HepG2 (cell line): ENCODE measurements at regions not wholly inside any gene's neighbourhood (a gene's known extent, or its start where the extent isn't known, plus 50 kb on each side); places are given as distances from the start of the nearest gene placed in this dataset.

Experiments used
- ELF3 ChIP-seq: IDR thresholded peaks from 2 replicates; pipeline ENCODE4 v1.6.1; 2016; ENCODE audit warnings: missing genetic modification reagents, missing compliant biosample characterization
- GATAD2A ChIP-seq: IDR thresholded peaks from 2 replicates; pipeline ENCODE4 v1.6.1; 2016
- IKZF1 ChIP-seq: fragments of 450-650 bp; IDR thresholded peaks from 2 replicates; pipeline ENCODE4 v1.7.1; 2016
- KDM5B ChIP-seq: sonication (generic); formaldehyde crosslinking; IDR thresholded peaks from 2 replicates; pipeline ENCODE4 v1.4.0; 2020; ENCODE audit warnings: missing genetic modification reagents, mild to moderate bottlenecking, borderline replicate concordance
- NRL ChIP-seq: sonication (generic); formaldehyde crosslinking; IDR thresholded peaks from 2 replicates; pipeline ENCODE4 v1.5.0; 2020; ENCODE audit warnings: missing genetic modification reagents, mild to moderate bottlenecking, moderate library complexity, borderline replicate concordance
- PRMT3 ChIP-seq: sonication (generic); formaldehyde crosslinking; IDR thresholded peaks from 2 replicates; pipeline ENCODE4 v1.8.1; 2022; ENCODE audit warnings: low read depth, mild to moderate bottlenecking, moderate library complexity, missing genetic modification reagents, borderline replicate concordance
- RBM22 ChIP-seq: fragments of 200-400 bp; formaldehyde crosslinking; optimal IDR thresholded peaks from 2 replicates; pipeline ENCODE3; 2017; ENCODE audit warnings: mild to moderate bottlenecking, low read length, moderate library complexity
- SETDB1 ChIP-seq: sonication (generic); formaldehyde crosslinking; IDR thresholded peaks from 2 replicates; pipeline ENCODE4 v1.5.1; 2020; ENCODE audit warnings: missing genetic modification reagents, mild to moderate bottlenecking, borderline replicate concordance
- SP140L ChIP-seq: sonication (generic); formaldehyde crosslinking; IDR thresholded peaks from 2 replicates; pipeline ENCODE4 v1.4.0; 2020; ENCODE audit warnings: missing genetic modification reagents, borderline replicate concordance
- SUZ12 ChIP-seq: fragments of 150-350 bp; IDR thresholded peaks from 2 replicates; pipeline ENCODE4 v1.6.1; 2014; ENCODE audit warnings: low read depth, low read length
- TAF1 ChIP-seq: sonication (generic); formaldehyde crosslinking; IDR thresholded peaks from 2 replicates; pipeline ENCODE4 v1.4.0; 2020; ENCODE audit warnings: missing genetic modification reagents
- TARDBP ChIP-seq: sonication (generic); formaldehyde crosslinking; IDR thresholded peaks from 2 replicates; pipeline ENCODE4 v1.8.0; 2022; ENCODE audit warnings: mild to moderate bottlenecking, missing genetic modification reagents
- ZFY ChIP-seq: sonication (generic); formaldehyde crosslinking; IDR thresholded peaks from 2 replicates; pipeline ENCODE4 v1.4.0; 2020; ENCODE audit warnings: missing genetic modification reagents
- ZIK1 ChIP-seq: sonication (generic); formaldehyde crosslinking; IDR thresholded peaks from 2 replicates; pipeline ENCODE4 v1.5.0; 2020; ENCODE audit warnings: mild to moderate bottlenecking, low read depth, missing genetic modification reagents, borderline replicate concordance
- ZNF20 ChIP-seq: sonication (generic); formaldehyde crosslinking; IDR thresholded peaks from 2 replicates; pipeline ENCODE4 v1.4.0; 2020; ENCODE audit warnings: mild to moderate bottlenecking, moderate library complexity, missing genetic modification reagents
- ZNF605 ChIP-seq: sonication (generic); formaldehyde crosslinking; IDR thresholded peaks from 2 replicates; pipeline ENCODE4 v1.8.0; 2022; ENCODE audit warnings: mild to moderate bottlenecking, missing genetic modification reagents
- ZNF773 ChIP-seq: sonication (generic); formaldehyde crosslinking; IDR thresholded peaks from 2 replicates; pipeline ENCODE4 v1.4.0; 2020; ENCODE audit warnings: missing genetic modification reagents, borderline replicate concordance
- TF ChIP-seq, protein P1 (sequence below): sonication (generic); formaldehyde crosslinking; IDR thresholded peaks from 2 replicates; pipeline ENCODE4 v1.5.1; 2020; ENCODE audit warnings: mild to moderate bottlenecking, missing genetic modification reagents, borderline replicate concordance
- TF ChIP-seq, protein P2 (sequence below): sonication (generic); formaldehyde crosslinking; IDR thresholded peaks from 2 replicates; pipeline ENCODE4 v1.4.0; 2020; ENCODE audit warnings: missing genetic modification reagents
- TF ChIP-seq, protein P3 (sequence below): sonication (generic); formaldehyde crosslinking; IDR thresholded peaks from 2 replicates; pipeline ENCODE4 v1.4.0; 2020; ENCODE audit warnings: low read depth, mild to moderate bottlenecking, missing genetic modification reagents
- TF ChIP-seq, protein P4 (sequence below): sonication (generic); formaldehyde crosslinking; IDR thresholded peaks from 2 replicates; pipeline ENCODE4 v1.8.0; 2022; ENCODE audit warnings: missing genetic modification reagents, mild to moderate bottlenecking, borderline replicate concordance
- TF ChIP-seq, protein P5 (sequence below): sonication (generic); formaldehyde crosslinking; IDR thresholded peaks from 2 replicates; pipeline ENCODE4 v1.5.0; 2020; ENCODE audit warnings: mild to moderate bottlenecking, missing genetic modification reagents
- TF ChIP-seq, protein P6 (sequence below): sonication (generic); formaldehyde crosslinking; IDR thresholded peaks from 2 replicates; pipeline ENCODE4 v1.8.1; 2023; ENCODE audit warnings: mild to moderate bottlenecking, inconsistent platforms, moderate library complexity, missing genetic modification reagents, borderline replicate concordance

DNA sequence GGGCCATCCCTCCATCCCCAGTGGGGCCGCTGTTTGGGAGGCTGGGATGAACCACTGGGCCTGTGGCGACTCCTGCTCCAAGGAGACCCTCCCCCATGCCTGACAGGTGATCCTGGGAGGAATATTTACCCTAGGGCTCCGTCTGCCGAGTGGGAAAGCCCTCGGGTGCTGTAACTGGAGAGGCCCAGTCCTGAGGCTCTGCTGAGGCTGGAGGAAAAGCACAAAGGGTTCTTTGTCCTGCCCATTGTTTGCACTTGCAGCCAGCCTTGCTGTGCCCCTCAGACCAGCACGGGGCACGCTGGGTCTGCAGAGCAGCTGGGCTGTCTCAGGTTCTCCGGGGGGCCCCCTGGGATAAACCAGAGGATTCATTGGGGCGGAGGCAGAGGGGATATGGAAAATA, 321.1 kb downstream of the MN1 start (continued):
- TF ChIP-seq ZNF773 (no peak), ZNF20 (CRISPR knock-in tag) (no peak), IKZF1 (no peak), RBM22 (no peak), SETDB1 (CRISPR knock-in tag) (no peak), ELF3 (CRISPR knock-in tag) (no peak), KDM5B (CRISPR knock-in tag) (no peak), TARDBP (no peak), SP140L (CRISPR knock-in tag) (no peak), ZIK1 (CRISPR knock-in tag) (no peak), NRL (CRISPR knock-in tag) (no peak), ZNF605 (no peak), TAF1 (no peak), SUZ12 (no peak), PRMT3 (CRISPR knock-in tag) (no peak), ZFY (CRISPR knock-in tag) (no peak), GATAD2A (peak; percentile 77)
- TF ChIP-seq, protein P1, sequence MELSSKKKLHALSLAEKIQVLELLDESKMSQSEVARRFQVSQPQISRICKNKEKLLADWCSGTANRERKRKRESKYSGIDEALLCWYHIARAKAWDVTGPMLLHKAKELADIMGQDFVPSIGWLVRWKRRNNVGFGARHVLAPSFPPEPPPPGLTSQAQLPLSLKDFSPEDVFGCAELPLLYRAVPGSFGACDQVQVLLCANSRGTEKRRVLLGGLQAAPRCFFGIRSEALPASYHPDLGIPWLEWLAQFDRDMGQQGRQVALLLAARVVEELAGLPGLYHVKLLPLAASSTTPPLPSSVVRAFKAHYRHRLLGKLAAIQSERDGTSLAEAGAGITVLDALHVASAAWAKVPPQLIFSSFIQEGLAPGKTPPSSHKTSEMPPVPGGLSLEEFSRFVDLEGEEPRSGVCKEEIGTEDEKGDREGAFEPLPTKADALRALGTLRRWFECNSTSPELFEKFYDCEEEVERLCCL (CRISPR knock-in tag), result no peak
- TF ChIP-seq, protein P2, sequence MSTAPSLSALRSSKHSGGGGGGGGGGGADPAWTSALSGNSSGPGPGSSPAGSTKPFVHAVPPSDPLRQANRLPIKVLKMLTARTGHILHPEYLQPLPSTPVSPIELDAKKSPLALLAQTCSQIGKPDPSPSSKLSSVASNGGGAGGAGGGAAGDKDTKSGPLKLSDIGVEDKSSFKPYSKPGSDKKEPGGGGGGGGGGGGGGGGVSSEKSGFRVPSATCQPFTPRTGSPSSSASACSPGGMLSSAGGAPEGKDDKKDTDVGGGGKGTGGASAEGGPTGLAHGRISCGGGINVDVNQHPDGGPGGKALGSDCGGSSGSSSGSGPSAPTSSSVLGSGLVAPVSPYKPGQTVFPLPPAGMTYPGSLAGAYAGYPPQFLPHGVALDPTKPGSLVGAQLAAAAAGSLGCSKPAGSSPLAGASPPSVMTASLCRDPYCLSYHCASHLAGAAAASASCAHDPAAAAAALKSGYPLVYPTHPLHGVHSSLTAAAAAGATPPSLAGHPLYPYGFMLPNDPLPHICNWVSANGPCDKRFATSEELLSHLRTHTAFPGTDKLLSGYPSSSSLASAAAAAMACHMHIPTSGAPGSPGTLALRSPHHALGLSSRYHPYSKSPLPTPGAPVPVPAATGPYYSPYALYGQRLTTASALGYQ, result no peak
- TF ChIP-seq, protein P3, sequence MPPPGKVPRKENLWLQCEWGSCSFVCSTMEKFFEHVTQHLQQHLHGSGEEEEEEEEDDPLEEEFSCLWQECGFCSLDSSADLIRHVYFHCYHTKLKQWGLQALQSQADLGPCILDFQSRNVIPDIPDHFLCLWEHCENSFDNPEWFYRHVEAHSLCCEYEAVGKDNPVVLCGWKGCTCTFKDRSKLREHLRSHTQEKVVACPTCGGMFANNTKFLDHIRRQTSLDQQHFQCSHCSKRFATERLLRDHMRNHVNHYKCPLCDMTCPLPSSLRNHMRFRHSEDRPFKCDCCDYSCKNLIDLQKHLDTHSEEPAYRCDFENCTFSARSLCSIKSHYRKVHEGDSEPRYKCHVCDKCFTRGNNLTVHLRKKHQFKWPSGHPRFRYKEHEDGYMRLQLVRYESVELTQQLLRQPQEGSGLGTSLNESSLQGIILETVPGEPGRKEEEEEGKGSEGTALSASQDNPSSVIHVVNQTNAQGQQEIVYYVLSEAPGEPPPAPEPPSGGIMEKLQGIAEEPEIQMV (CRISPR knock-in tag), result no peak
- TF ChIP-seq, protein P4, sequence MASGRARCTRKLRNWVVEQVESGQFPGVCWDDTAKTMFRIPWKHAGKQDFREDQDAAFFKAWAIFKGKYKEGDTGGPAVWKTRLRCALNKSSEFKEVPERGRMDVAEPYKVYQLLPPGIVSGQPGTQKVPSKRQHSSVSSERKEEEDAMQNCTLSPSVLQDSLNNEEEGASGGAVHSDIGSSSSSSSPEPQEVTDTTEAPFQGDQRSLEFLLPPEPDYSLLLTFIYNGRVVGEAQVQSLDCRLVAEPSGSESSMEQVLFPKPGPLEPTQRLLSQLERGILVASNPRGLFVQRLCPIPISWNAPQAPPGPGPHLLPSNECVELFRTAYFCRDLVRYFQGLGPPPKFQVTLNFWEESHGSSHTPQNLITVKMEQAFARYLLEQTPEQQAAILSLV, result no peak
- TF ChIP-seq, protein P5, sequence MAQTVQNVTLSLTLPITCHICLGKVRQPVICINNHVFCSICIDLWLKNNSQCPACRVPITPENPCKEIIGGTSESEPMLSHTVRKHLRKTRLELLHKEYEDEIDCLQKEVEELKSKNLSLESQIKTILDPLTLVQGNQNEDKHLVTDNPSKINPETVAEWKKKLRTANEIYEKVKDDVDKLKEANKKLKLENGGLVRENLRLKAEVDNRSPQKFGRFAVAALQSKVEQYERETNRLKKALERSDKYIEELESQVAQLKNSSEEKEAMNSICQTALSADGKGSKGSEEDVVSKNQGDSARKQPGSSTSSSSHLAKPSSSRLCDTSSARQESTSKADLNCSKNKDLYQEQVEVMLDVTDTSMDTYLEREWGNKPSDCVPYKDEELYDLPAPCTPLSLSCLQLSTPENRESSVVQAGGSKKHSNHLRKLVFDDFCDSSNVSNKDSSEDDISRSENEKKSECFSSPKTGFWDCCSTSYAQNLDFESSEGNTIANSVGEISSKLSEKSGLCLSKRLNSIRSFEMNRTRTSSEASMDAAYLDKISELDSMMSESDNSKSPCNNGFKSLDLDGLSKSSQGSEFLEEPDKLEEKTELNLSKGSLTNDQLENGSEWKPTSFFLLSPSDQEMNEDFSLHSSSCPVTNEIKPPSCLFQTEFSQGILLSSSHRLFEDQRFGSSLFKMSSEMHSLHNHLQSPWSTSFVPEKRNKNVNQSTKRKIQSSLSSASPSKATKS (CRISPR knock-in tag), result no peak
- TF ChIP-seq, protein P6, sequence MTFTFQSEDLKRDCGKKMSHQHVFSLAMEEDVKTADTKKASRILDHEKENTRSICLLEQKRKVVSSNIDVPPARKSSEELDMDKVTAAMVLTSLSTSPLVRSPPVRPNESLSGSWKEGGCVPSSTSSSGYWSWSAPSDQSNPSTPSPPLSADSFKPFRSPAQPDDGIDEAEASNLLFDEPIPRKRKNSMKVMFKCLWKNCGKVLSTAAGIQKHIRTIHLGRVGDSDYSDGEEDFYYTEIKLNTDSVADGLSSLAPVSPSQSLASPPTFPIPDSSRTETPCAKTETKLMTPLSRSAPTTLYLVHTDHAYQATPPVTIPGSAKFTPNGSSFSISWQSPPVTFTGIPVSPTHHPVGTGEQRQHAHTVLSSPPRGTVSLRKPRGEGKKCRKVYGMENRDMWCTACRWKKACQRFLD (CRISPR knock-in tag), result no peak
